Neural progenitor cell (in vitro differentiated cells): ENCODE measurements at regions not wholly inside any gene's neighbourhood (a gene's known extent, or its start where the extent isn't known, plus 50 kb on each side); places are given as distances from the start of the nearest gene placed in this dataset.
A peak's percentile ranks its signal among the peaks of the same experiment; 100 is the strongest.

Experiments used
- DNase-seq: peaks from one replicate; pipeline ENCODE4 v3.0.0-alpha.2; 2016; ENCODE audit warnings: low spot score
- H2AFZ ChIP-seq: fragments of 200-600 bp; sonication (generic); replicated peaks from 2 replicates; pipeline ENCODE4 v1.6.1; 2016; ENCODE audit warnings: antibody characterized with exemption
- H3F3A ChIP-seq: fragments of 200-600 bp; sonication (generic); 2 replicates; pipeline ENCODE4 v1.6.1; 2016; ENCODE audit warnings: antibody characterized with exemption, low read depth
- H3K27ac ChIP-seq: fragments of 200-600 bp; sonication (generic); 2 replicates; pipeline ENCODE4 v1.5.1; 2016; ENCODE audit warnings: mild to moderate bottlenecking
- H3K27me3 ChIP-seq: fragments of 200-600 bp; sonication (generic); 2 replicates; pipeline ENCODE4 v1.6.1; 2016; ENCODE audit warnings: mild to moderate bottlenecking, moderate library complexity
- H3K36me3 ChIP-seq: fragments of 200-600 bp; sonication (generic); 2 replicates; pipeline ENCODE4 v1.5.1; 2016
- H3K4me1 ChIP-seq: fragments of 200-600 bp; sonication (generic); 2 replicates; pipeline ENCODE4 v1.6.1; 2016; ENCODE audit warnings: mixed run types
- H3K4me2 ChIP-seq: fragments of 200-600 bp; sonication (generic); 2 replicates; pipeline ENCODE4 v1.6.1; 2016
- H3K4me3 ChIP-seq: fragments of 200-600 bp; sonication (generic); 2 replicates; pipeline ENCODE4 v1.5.1; 2016
- H3K79me2 ChIP-seq: fragments of 200-600 bp; sonication (generic); 2 replicates; pipeline ENCODE4 v1.6.1; 2016; ENCODE audit warnings: low read depth
- H3K9ac ChIP-seq: fragments of 200-600 bp; sonication (generic); 2 replicates; pipeline ENCODE4 v1.6.1; 2016
- H3K9me3 ChIP-seq: fragments of 200-600 bp; sonication (generic); 2 replicates; pipeline ENCODE4 v1.5.1; 2016; ENCODE audit warnings: low read depth
- H4K20me1 ChIP-seq: fragments of 200-600 bp; sonication (generic); 2 replicates; pipeline ENCODE4 v1.6.1; 2016; ENCODE audit warnings: low read depth
- H3K27ac Mint-ChIP-seq: 3 replicates; pipeline ENCODE4 v1.8.0; 2021; ENCODE audit warnings: mixed read lengths
- H3K27me3 Mint-ChIP-seq: 2 replicates; pipeline ENCODE4 v1.8.0; 2022; ENCODE audit warnings: low read depth, mild to moderate bottlenecking, inconsistent platforms, moderate library complexity, mixed read lengths; ENCODE audit not compliant: insufficient read depth
- H3K36me3 Mint-ChIP-seq: 3 replicates; pipeline ENCODE4 v1.8.0; 2021; ENCODE audit warnings: mixed read lengths
- H3K4me1 Mint-ChIP-seq: 3 replicates; pipeline ENCODE4 v1.8.0; 2021; ENCODE audit warnings: mixed read lengths
- H3K4me3 Mint-ChIP-seq: 3 replicates; pipeline ENCODE4 v1.8.0; 2021; ENCODE audit warnings: mild to moderate bottlenecking, moderate library complexity, mixed read lengths
- H3K9me3 Mint-ChIP-seq: 3 replicates; pipeline ENCODE4 v1.8.0; 2020; ENCODE audit warnings: mixed read lengths
- CTCF ChIP-seq: fragments of 200-600 bp; sonication (generic); IDR thresholded peaks from 2 replicates; pipeline ENCODE4 v1.5.1; 2017; ENCODE audit warnings: antibody characterized with exemption, mild to moderate bottlenecking
- EZH2 ChIP-seq: fragments of 200-600 bp; sonication (generic); IDR thresholded peaks from 2 replicates; pipeline ENCODE4 v1.6.1; 2017; ENCODE audit warnings: antibody characterized with exemption, mild to moderate bottlenecking, moderate library complexity
- EZH2phosphoT487 ChIP-seq: fragments of 200-600 bp; sonication (generic); IDR thresholded peaks from 2 replicates; pipeline ENCODE4 v1.6.1; 2017; ENCODE audit warnings: antibody characterized with exemption

GRCh38 chr13:37306778-37307544 lies 201.5 kb upstream of the CSNK1A1L start:
- Mint-ChIP-seq H3K9me3 (no peaks in the 10 kb centered on the region), H3K4me1 (no peaks in the 10 kb centered on the region), H3K36me3 (no peaks in the 10 kb centered on the region), H3K27ac (no peak overlapping the region), H3K27me3 (no peaks in the 10 kb centered on the region), H3K4me3 (no peak overlapping the region)
- Histone ChIP-seq H3K27ac (no peak overlapping the region), H3K4me1 (no peaks in the 10 kb centered on the region), H3K4me2 (no peak overlapping the region), H3K79me2 (no peaks in the 10 kb centered on the region), H3K9ac (no peak overlapping the region), H3F3A (no peaks in the 10 kb centered on the region), H3K36me3 (no peaks in the 10 kb centered on the region), H4K20me1 (no peaks in the 10 kb centered on the region), H3K4me3 (no peak overlapping the region), H3K27me3 (no peaks in the 10 kb centered on the region), H2AFZ (no peak overlapping the region), H3K9me3 (no peaks in the 10 kb centered on the region)
- no peak for TF ChIP-seq EZH2phosphoT487
- no peak for TF ChIP-seq CTCF
- TF ChIP-seq EZH2: no peak
- no peak for DNase-seq

GRCh38 chr13:37303606-37304005 lies 198.1 kb upstream of the CSNK1A1L start:
- H3K27me3 Mint-ChIP-seq: no peaks in the 10 kb centered on the region
- no peaks in the 10 kb centered on the region for H3K36me3 Mint-ChIP-seq
- TF ChIP-seq EZH2: no peak
- TF ChIP-seq CTCF: no peak
- no peak for TF ChIP-seq EZH2phosphoT487
- Histone ChIP-seq H3K9ac (no peak overlapping the region), H3K9me3 (no peaks in the 10 kb centered on the region), H2AFZ (no peak overlapping the region), H4K20me1 (no peaks in the 10 kb centered on the region), H3K4me1 (no peaks in the 10 kb centered on the region), H3K4me3 (no peak overlapping the region), H3K36me3 (no peaks in the 10 kb centered on the region), H3K27ac (no peak overlapping the region), H3K27me3 (no peaks in the 10 kb centered on the region), H3K79me2 (no peaks in the 10 kb centered on the region), H3K4me2 (no peak overlapping the region), H3F3A (no peaks in the 10 kb centered on the region)
- H3K4me3 Mint-ChIP-seq: no peak overlapping the region
- no peaks in the 10 kb centered on the region for H3K9me3 Mint-ChIP-seq
- no peaks in the 10 kb centered on the region for H3K4me1 Mint-ChIP-seq
- DNase-seq: no peak
- no peak overlapping the region for H3K27ac Mint-ChIP-seq

GRCh38 chr13:37302686-37303085 lies 197.2 kb upstream of the CSNK1A1L start:
- no peaks in the 10 kb centered on the region for H3K36me3 ChIP-seq
- H3K4me3 ChIP-seq: no peak overlapping the region
- H3K79me2 ChIP-seq: no peaks in the 10 kb centered on the region
- no peak overlapping the region for H3K9ac ChIP-seq
- H4K20me1 ChIP-seq: no peaks in the 10 kb centered on the region
- H3K4me3 Mint-ChIP-seq: no peak overlapping the region
- no peak for DNase-seq
- H3K27me3 Mint-ChIP-seq: no peaks in the 10 kb centered on the region
- peak overlapping the region; percentile 44 for H2AFZ ChIP-seq
- no peak overlapping the region for H3K27ac Mint-ChIP-seq
- H3K9me3 Mint-ChIP-seq: no peaks in the 10 kb centered on the region
- H3F3A ChIP-seq: no peaks in the 10 kb centered on the region
- TF ChIP-seq CTCF: no peak
- TF ChIP-seq EZH2: no peak
- no peak for TF ChIP-seq EZH2phosphoT487
- no peaks in the 10 kb centered on the region for H3K4me1 ChIP-seq
- no peaks in the 10 kb centered on the region for H3K4me1 Mint-ChIP-seq
- H3K4me2 ChIP-seq: no peak overlapping the region
- H3K36me3 Mint-ChIP-seq: no peaks in the 10 kb centered on the region
- no peaks in the 10 kb centered on the region for H3K27me3 ChIP-seq
- H3K27ac ChIP-seq: no peak overlapping the region
- no peaks in the 10 kb centered on the region for H3K9me3 ChIP-seq
